ENCODE measurements at regions not wholly inside any gene's neighbourhood (a gene's known extent, or its start where the extent isn't known, plus 50 kb on each side); places are given as distances from the start of the nearest gene placed in this dataset.

GRCh38 chr7:25884265-25884828 lies 267.7 kb upstream of the NFE2L3 start:
- Histone ChIP-seq H3K27ac (no peak overlapping the region), H3K79me2 (no peaks in the 10 kb centered on the region), H3K36me3 (ENCODE audit: control insufficient read depth, insufficient read depth, low read length) (no peaks in the 10 kb centered on the region), H2AFZ (no peak overlapping the region), H3K4me2 (ENCODE audit: low read length) (no peak overlapping the region), H3K9ac (no peak overlapping the region), H3K27me3 (ENCODE audit: control insufficient read depth, insufficient read depth, low read length) (no peaks in the 10 kb centered on the region), H3K4me1 (no peaks in the 10 kb centered on the region), H3K4me3 (ENCODE audit: low read depth, low read length) (no peak overlapping the region), H3K9me3 (ENCODE audit: control insufficient read depth, low read length) (no peaks in the 10 kb centered on the region)
- TF ChIP-seq CTCF (IDR thresholded peaks at IDR 0.05) = no peak

- H3K4me1 ChIP-seq = no peaks in the 10 kb centered on the region
- no peaks in the 10 kb centered on the region for H3K36me3 ChIP-seq (ENCODE audit: control insufficient read depth, insufficient read depth, low read length)
- H3K4me3 ChIP-seq (ENCODE audit: low read depth, low read length) = no peak overlapping the region
- no peak overlapping the region for H3K4me2 ChIP-seq (ENCODE audit: low read length)
- no peaks in the 10 kb centered on the region for H3K27me3 ChIP-seq (ENCODE audit: control insufficient read depth, insufficient read depth, low read length)
- H3K9ac ChIP-seq = no peak overlapping the region
- no peaks in the 10 kb centered on the region for H3K79me2 ChIP-seq
- H3K9me3 ChIP-seq (ENCODE audit: control insufficient read depth, low read length) = no peaks in the 10 kb centered on the region
- no peak overlapping the region for H2AFZ ChIP-seq
- H3K27ac ChIP-seq = no peak overlapping the region
- TF ChIP-seq CTCF (IDR thresholded peaks at IDR 0.05) = no peak
These were observed 266.9 kb upstream of the NFE2L3 start for GRCh38 chr7:25885057-25885576.

- TF ChIP-seq CTCF (IDR thresholded peaks at IDR 0.05) = no peak
- H3K79me2 ChIP-seq = no peaks in the 10 kb centered on the region
- H3K27me3 ChIP-seq (ENCODE audit: control insufficient read depth, insufficient read depth, low read length) = no peaks in the 10 kb centered on the region
- no peaks in the 10 kb centered on the region for H3K36me3 ChIP-seq (ENCODE audit: control insufficient read depth, insufficient read depth, low read length)
- H3K4me1 ChIP-seq = no peaks in the 10 kb centered on the region
- H3K9me3 ChIP-seq (ENCODE audit: control insufficient read depth, low read length) = no peaks in the 10 kb centered on the region
- no peak overlapping the region for H3K4me3 ChIP-seq (ENCODE audit: low read depth, low read length)
- no peak overlapping the region for H3K27ac ChIP-seq
- no peak overlapping the region for H2AFZ ChIP-seq
- no peak overlapping the region for H3K4me2 ChIP-seq (ENCODE audit: low read length)
- H3K9ac ChIP-seq = no peak overlapping the region
These were observed 265.4 kb upstream of the NFE2L3 start for GRCh38 chr7:25886387-25887240.

GRCh38 chr7:25887266-25887665 lies 264.7 kb upstream of the NFE2L3 start:
- H3K27ac ChIP-seq = no peak overlapping the region
- no peak overlapping the region for H3K4me2 ChIP-seq (ENCODE audit: low read length)
- no peak overlapping the region for H2AFZ ChIP-seq
- no peak overlapping the region for H3K9ac ChIP-seq
- no peaks in the 10 kb centered on the region for H3K36me3 ChIP-seq (ENCODE audit: control insufficient read depth, insufficient read depth, low read length)
- H3K79me2 ChIP-seq = no peaks in the 10 kb centered on the region
- H3K27me3 ChIP-seq (ENCODE audit: control insufficient read depth, insufficient read depth, low read length) = no peaks in the 10 kb centered on the region
- H3K4me1 ChIP-seq = no peaks in the 10 kb centered on the region
- no peak overlapping the region for H3K4me3 ChIP-seq (ENCODE audit: low read depth, low read length)
- H3K9me3 ChIP-seq (ENCODE audit: control insufficient read depth, low read length) = no peaks in the 10 kb centered on the region
- no peak for TF ChIP-seq CTCF (IDR thresholded peaks at IDR 0.05)
